Germinal center (tissue), 1 donor: ENCODE measurements at regions not wholly inside any gene's neighbourhood (a gene's known extent, or its start where the extent isn't known, plus 50 kb on each side); places are given as distances from the start of the nearest gene placed in this dataset.

Source experiments
- DNase-seq: peaks from one replicate; pipeline ENCODE4 v3.0.0; 2012; ENCODE audit warnings: mixed read lengths, low spot score

- no peak for DNase-seq
Observed at GRCh38 chr2:104321116-104321795, 532.7 kb upstream of the POU3F3 start.

- no peak for DNase-seq
Observed at GRCh38 chr2:104321796-104322349, 532.0 kb upstream of the POU3F3 start.

GRCh38 chr2:104332731-104333130, 521.2 kb upstream of the POU3F3 start:
- DNase-seq = no peak

DNA sequence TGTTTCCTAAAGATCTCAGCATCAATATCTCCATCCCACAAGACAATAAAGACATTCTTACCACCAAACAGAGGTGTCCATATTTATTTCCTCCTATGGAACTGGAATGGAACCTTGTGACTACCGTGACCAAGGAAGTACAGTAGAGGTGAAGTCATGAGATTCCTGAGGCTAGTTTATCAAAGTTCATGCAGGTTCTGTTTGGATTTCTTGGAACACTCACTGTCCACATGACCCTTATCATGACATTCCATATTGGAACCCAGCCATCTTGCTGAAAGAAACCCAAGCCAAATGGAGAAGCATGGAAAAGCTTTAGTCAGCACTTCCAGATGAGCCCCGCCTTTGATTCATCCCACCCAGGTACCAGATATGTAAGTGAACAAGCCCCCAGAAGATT, 516.0 kb upstream of the POU3F3 start:
- DNase-seq = no peak

DNA sequence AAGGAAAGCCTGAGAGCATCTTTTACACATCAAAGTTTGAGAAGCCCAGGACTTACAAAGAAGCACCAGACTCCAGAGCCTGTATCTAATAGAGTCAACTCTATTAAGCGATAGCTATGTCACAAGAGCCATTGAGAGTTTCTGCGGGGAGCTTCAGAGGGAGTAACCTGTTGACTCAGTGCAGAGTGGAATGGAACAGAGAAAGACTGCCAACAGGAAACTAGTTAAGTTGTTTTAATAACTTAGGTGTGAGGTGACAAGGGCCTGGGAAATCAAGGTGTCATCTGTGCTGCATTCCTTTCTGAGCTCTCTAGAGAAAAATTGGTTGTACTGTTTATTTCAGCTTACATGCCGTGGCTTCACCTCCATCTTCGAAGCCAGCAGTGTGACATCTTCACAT, 513.8 kb upstream of the POU3F3 start:
- DNase-seq = no peak

- no peak for DNase-seq
Observed at GRCh38 chr2:104340879-104341828, 512.8 kb upstream of the POU3F3 start.

GRCh38 chr2:104344306-104344705, 509.6 kb upstream of the POU3F3 start:
- no peak for DNase-seq

GRCh38 chr2:104344985-104345384, 508.9 kb upstream of the POU3F3 start:
- no peak for DNase-seq

- DNase-seq = no peak
Observed at GRCh38 chr2:104358122-104358521, 495.8 kb upstream of the POU3F3 start.

DNA sequence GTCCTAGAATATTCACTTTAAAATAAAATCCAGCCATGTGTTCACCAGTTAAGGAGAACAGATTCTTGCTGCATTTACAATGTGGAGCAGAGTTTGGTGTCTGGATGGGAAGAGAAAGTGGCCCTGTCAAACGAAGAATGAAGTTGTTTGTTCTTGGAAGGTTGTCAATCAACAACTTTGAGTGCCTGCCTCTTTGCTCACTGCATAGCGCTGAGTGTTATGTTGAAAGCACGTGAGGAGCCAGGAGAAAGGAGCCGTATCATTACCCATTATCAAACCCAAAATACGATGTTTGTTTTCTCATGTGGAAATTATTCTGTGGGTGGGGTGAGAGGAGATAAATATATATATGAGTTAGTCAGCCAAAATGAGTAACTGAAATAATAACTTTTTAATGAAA, 492.5 kb upstream of the POU3F3 start:
- no peak for DNase-seq

GRCh38 chr2:104368089-104368488, 485.8 kb upstream of the POU3F3 start:
- no peak for DNase-seq

DNA sequence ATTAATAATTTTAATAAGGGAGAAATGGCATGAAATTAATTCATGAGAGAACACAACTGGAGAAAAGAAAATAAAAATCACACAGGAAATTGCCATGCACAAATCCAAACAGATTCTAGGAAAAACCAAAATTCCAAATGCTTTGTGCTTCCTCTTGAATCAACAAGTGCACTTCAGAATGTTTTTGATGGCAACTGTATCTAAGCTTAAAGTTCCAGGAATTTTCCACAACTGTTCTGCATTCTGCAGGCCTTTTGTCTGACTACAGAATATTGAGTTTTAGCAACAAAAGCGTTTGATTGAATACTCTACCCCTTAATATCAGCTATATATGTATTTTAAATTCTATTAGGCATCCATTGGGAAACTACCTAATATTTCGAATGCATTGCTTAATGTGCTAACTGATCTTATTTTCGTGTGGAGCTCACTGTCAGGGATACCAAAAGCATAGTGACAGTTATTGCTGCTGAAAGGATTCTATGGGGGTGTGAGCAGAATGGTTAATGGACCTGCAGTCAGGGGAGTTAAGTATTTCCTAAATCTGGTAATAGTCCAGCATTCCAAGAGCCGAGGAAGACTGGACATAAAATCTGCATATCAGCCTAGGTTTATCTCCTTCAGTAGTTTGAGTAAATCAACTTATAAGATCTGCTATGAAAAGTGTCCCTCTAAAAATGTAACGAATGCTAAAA, 482.7 kb upstream of the POU3F3 start:
- no peak for DNase-seq

DNA sequence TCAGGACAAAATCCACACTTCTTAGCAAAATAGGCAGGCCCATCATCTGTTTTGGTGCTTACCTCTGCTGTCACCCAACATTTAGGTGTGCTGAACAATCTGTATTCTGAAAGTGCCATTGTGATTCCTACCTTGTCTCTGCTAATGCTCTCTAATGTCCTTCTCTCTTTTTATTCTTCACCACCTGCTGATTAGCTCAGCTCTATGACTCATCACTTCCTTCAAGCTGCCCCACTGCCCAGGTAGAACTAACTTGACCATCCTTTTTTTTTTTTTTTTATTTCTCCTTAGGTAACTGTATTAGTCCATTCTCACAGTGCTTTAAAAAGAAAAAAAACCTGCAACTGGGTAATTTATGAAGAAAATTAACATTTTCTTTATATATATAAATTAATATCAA, 478.7 kb upstream of the POU3F3 start:
- DNase-seq = no peak

DNA sequence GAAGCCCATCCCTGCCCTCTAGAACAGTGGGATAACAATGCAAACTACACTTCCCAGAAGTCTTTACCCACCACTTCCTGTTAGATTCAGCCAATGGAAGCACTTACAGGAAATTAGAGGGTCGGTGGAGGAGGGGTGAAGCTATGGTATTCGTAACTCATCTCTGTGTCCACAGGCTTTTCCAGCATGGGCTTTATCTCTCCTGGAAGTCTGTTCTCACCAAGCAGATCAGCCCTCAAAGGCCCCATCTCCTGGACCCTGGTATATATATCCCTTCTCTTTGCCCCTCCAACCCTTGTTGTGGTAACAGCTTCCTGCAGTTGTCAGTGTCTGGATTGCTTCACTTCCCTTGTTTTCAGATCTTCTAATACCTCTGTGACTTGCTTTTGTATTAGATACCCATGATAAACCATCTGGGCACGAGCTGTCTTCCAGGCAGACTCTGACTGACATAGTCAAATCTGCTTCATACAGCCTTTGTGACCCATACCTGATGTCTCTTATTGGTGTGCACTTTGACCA, 475.0 kb upstream of the POU3F3 start:
- DNase-seq = peak; percentile 45

- no peak for DNase-seq
Observed at GRCh38 chr2:104384961-104385360, 469.0 kb upstream of the POU3F3 start.

DNA sequence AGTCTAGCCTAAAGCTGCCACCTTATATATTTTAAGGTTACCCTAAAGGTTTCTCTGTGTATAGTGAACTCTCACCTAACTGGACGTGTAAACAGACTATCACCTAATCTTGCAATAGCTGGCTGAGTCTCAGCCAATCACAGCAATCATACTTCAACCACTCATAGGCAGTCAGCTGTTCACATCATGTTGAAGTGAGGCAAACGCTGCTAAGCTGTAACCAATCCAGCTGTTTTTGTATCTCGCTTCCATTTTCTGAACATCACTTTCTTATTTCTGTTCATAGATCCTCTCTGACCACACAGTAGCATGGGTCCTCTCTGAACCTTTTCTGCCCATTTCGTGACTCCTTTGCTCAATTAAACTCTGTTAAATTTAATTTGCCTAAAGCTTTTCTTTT, 468.2 kb upstream of the POU3F3 start:
- DNase-seq = no peak

GRCh38 chr2:104388296-104388695, 465.6 kb upstream of the POU3F3 start:
- no peak for DNase-seq

- DNase-seq = no peak
Observed at GRCh38 chr2:104402825-104403224, 451.1 kb upstream of the POU3F3 start.

GRCh38 chr2:104404526-104404925, 449.4 kb upstream of the POU3F3 start:
- no peak for DNase-seq

GRCh38 chr2:104405623-104406022, 448.3 kb upstream of the POU3F3 start:
- DNase-seq = no peak

GRCh38 chr2:104406261-104406726, 447.6 kb upstream of the POU3F3 start:
- no peak for DNase-seq

GRCh38 chr2:104407641-104408040, 446.3 kb upstream of the POU3F3 start:
- DNase-seq = no peak
